ENCODE measurements at regions not wholly inside any gene's neighbourhood (a gene's known extent, or its start where the extent isn't known, plus 50 kb on each side); places are given as distances from the start of the nearest gene placed in this dataset.
"Not testable (repeated sequence)": the region's sequence is repeated elsewhere in the genome, so short reads cannot be mapped to it uniquely, and the experiment has no call there.

DNA sequence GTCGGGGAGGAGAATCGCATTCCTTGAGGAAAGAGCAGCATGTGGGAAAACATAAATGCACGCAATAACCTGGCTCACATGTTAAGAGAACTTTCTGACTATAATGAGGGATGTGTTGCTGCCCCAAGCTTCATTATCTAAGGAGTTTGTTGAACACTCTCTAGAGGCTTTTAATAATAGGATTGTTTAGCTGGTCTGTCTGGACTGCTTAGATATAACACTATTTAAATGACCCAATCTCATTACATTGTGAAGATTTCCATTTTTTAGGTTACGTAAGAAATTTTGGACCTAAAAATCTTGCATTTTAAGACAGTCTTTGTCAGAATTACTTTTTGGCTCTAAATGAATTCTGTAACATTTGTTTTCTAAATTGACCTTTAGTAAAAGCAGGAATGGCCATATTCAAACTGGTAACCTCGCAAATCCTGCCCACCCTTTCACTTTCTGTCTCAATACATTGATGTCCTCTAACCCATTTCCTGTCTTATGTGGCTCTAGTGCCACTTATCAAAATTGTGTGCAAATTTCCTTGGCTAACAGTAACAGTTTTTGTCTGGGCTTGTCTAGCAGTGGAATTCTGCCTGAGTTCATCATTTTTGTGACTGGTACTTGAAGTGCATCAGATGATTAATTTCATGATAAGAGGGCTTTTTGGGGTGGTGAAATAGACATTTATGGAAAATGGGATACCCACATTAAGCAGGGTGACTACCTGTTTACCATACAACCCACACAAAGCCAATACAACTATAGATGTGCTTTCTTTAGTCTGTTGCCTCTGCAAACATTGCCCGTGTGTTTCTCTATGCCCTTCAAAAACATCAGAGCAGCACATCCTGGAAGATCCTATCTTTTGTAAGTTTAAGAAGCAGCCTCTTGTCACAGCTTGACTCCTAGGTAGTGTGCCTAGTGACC is 61.6 kb upstream of the IKBKE start:
- not testable (repeated sequence) for DNase-seq

DNA sequence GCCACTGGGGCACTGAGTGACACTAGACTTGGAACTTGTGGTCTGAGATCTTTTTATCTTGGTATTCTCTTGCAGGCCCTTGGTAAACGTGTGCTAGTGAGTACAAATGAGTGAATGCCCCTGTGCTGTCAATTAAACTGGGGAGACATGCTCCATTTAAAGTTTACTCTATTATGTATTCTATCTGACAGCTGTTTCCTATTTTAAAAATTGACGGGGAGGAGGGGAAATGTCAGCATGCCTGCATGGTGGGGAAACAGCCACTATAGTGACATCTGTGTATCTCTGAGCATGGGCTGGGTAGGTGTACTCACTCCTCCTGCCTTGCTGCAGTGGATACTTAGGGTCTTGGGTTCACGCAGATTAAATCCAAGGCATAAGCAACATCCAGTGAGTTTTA is 59.0 kb upstream of the IKBKE start:
- no peak for DNase-seq

DNA sequence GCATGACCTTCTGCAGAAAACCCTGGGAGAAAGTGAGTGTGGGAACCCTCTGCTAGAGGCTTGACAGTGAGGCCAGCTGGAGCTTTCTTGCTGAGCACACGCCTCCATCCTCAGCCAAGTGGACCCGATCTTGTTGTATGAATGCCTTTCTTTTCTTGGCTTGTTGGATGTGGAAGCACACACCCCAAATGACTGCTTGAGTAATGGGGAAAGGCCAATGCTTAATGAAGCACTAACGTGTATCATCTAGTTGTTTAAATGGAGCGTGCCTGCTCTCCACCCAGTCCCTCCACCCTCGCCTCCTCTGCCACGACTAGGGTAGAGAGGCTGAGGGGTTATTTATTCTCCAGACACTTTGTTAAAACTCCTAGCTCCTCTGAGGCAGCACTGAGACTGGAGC is 54.3 kb upstream of the IKBKE start:
- no peak for DNase-seq

DNA sequence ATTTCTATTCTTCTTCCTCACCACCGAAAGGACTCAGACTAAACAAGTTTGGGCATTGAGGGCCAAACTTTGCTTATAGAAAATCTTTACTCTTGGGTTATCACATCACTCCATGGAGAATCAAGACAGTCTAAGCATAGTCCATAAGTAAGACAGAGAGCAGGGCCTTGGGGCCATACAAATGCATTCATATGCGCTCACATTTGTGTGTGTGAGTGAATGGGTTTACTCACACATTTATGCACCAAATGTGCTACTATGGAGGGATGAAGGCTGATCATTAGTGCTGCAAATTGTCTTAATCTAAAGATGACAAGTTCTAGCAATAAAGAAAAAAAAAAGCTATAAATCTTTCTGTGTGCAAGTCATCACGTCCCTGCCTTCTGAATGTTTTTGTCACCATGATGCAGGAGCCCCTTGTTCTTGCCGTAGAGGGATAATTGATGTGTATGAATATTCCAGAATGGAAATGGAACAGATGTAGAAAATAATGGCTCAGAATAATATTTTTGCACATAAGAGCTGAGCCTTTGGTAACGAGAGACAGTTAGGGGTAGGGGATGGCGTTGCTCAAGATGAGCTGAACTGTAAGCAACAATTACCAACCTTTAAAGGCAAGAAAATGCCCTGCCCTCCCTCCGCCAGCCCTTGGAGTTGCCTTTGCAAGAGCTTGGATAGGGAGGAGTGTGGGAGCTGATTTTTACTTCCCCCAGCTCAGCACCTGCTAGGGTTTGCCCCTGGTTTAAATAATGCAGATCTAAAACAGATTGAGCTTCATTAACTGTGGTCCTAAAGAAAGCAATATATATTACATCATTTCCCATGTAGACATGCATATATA is 52.3 kb upstream of the IKBKE start:
- no peak for DNase-seq

DNA sequence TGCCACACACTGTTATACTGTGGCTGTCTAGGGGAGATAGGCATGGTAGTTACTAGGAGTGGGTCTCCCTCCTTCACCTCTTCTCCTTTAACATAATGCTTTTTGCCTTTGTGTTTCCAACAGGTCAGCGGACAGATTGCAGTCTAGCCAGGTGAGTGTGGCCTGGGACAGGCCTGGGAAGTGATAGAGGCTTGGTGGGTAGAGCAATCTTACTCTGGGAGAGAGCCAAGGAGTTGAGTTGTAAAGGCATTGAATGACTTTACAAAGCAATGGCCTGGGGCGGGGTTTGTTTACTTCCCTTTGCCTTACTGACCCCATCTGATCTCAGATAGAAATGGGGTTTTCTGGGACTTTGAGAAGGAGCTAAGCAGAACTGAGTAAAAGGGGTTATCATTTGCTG is 51.0 kb upstream of the IKBKE start:
- DNase-seq, result no peak

- DNase-seq, result no peak
These were observed 50.5 kb upstream of the IKBKE start for GRCh38 chr1:206419783-206420182.

DNA sequence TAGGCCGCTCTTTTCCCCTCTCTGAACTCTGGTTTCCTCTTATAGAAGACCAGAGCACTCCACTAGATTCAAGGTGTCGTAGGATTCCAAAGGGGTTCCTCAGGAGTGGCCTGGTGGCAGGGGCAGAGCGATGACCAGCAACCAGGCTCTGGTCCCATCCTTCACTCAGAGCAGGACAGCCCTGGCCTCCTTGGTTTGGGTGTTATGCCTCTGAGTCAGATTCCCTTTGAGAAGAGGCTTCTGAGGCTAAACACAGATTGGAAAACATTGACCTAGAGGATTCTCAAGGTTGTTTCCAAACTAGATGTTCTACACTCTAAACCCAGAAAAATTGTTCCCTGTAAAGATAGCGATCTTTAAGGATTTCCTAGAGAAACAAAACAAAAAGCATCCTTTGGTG is 49.8 kb upstream of the IKBKE start:
- DNase-seq, result no peak
